HUES64 (cell line): ENCODE measurements at regions not wholly inside any gene's neighbourhood (a gene's known extent, or its start where the extent isn't known, plus 50 kb on each side); places are given as distances from the start of the nearest gene placed in this dataset.

Source experiments
- H3K27ac ChIP-seq: 2 replicates; pipeline ENCODE4 v1.7.0; 2013; ENCODE audit warnings: low read depth, low read length, inconsistent platforms
- H3K27me3 ChIP-seq: 2 replicates; pipeline ENCODE4 v1.6.1; 2013; ENCODE audit warnings: mild to moderate bottlenecking, low read length; ENCODE audit not compliant: insufficient read depth
- H3K36me3 ChIP-seq: 2 replicates; pipeline ENCODE4 v1.6.1; 2013; ENCODE audit warnings: mild to moderate bottlenecking, low read length; ENCODE audit not compliant: insufficient read depth
- H3K4me1 ChIP-seq: 2 replicates; pipeline ENCODE4 v1.6.1; 2013; ENCODE audit warnings: mild to moderate bottlenecking, low read length, moderate library complexity; ENCODE audit not compliant: insufficient read depth
- H3K4me3 ChIP-seq: 2 replicates; pipeline ENCODE4 v1.5.1; 2013; ENCODE audit warnings: mild to moderate bottlenecking, low read length, moderate library complexity
- H3K9ac ChIP-seq: 2 replicates; pipeline ENCODE4 v1.6.1; 2013; ENCODE audit warnings: mild to moderate bottlenecking, low read depth, low read length
- H3K9me3 ChIP-seq: 2 replicates; pipeline ENCODE4 v1.6.1; 2013; ENCODE audit warnings: low read depth, low read length; ENCODE audit not compliant: insufficient read depth
- WGBS: fragments of 150-250, 120-280 bp; methylation state at CpG from one replicate; pipeline ENCODE4 v1.1.7; 2013; ENCODE audit warnings: missing lambda C conversion rate; 5-methylcytosine and 5-hydroxymethylcytosine counted together

DNA sequence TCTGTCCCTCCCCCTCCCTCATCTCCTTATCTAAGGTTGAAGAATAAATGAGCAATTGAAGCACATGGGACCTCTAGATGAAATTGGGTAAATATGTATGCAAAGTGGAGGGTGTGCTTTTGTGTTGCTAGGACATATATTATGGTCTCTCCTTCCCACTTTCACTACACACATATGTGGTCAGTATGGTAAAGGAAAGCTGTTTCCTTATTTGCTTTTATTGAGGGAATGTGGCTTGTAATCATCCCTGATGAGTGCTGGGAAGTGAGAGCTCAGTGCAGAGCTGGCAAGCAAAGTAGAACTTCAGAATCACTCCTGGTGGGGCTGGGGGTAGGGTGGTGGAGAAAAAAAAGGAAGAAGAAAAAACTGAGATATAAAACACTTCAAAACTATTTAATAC lies 189.9 kb upstream of the ATP5MC3 start:
- Histone ChIP-seq H3K36me3 (no peaks in the 10 kb centered on the region), H3K9ac (no peak overlapping the region), H3K27me3 (peaks cover 3% of the 10 kb centered on the region), H3K9me3 (no peaks in the 10 kb centered on the region), H3K4me1 (peaks cover 18% of the 10 kb centered on the region), H3K27ac (no peak overlapping the region), H3K4me3 (no peak overlapping the region)

DNA sequence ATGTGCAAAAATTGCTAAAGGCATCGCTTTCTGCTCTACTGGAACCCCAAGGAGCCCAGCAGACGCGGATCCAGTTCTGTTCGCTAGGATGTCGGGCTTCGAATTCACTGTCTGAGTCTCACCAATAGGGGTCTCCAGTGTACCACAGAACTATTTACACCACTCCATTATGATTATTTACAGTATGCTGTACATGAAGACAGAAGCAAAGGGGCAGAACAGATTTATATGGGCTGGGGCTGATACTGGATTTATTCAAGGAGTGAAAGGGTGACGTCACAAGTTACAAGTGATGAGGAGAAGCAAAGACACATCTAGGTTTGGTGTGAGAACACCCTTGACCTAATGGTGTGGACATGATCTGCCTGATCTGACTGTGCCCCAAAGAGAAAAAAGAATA lies 185.3 kb upstream of the ATP5MC3 start:
- Histone ChIP-seq H3K9ac (no peak overlapping the region), H3K27me3 (peaks cover 15% of the 10 kb centered on the region)
- WGBS, result 14% methylated on average over 7 of the region's 7 CpGs

DNA sequence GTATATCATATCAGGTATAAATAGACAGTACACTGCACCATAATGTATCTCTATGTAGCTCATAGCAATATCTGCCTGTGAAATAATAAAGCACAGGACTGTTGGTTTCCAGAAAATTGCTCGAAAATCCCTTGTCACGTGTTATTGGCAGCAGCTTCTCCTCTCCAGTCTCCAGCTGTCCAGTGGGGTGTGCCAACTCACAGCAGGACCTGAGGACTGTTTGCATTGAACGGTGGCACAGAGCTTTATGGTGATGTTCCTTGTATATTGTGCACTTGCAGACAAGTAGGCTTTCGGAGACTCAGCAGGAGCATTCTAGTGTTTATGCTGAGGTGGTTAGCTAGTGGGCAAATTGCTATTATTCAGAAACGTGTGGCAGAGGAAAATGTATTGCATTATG lies 182.2 kb upstream of the ATP5MC3 start:
- H3K9me3 ChIP-seq, result no peaks in the 10 kb centered on the region
- no peak overlapping the region for H3K9ac ChIP-seq
- H3K27ac ChIP-seq, result no peak overlapping the region
- WGBS, result 85% methylated on average over 4 of the region's 5 CpGs
- H3K27me3 ChIP-seq, result peaks cover 18% of the 10 kb centered on the region
- no peaks in the 10 kb centered on the region for H3K4me1 ChIP-seq
- H3K36me3 ChIP-seq, result no peaks in the 10 kb centered on the region
- H3K4me3 ChIP-seq, result no peak overlapping the region

More for the DNA sequence above, 185.3 kb upstream of the ATP5MC3 start:
- H3K9me3 ChIP-seq, result no peaks in the 10 kb centered on the region
- H3K4me3 ChIP-seq, result no peak overlapping the region
- no peaks in the 10 kb centered on the region for H3K36me3 ChIP-seq
- H3K27ac ChIP-seq, result no peak overlapping the region
- no peaks in the 10 kb centered on the region for H3K4me1 ChIP-seq

DNA sequence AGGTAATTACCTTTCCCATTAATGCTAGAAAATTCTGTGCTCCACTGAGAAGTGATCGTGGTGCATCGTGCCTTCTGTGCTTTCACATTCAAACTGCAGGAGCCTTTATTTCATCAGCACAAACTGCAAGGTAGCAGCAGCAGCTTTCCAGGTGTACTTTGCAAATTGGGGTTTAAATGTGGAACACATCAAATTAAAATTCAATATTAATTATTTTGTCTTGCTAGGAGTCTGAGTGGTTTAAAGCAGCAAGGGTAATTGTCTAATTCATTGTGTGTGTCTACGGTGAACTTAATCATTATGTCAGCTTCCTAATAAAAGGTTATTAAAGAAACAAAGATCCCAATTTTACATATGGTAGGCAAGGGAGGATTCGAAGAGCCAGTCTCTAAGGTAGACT lies 180.8 kb upstream of the ATP5MC3 start:
- 96% methylated on average over 4 of the region's 4 CpGs for WGBS
- H3K27ac ChIP-seq, result no peak overlapping the region
- H3K9ac ChIP-seq, result no peak overlapping the region
- H3K36me3 ChIP-seq, result no peaks in the 10 kb centered on the region
- H3K4me3 ChIP-seq, result no peak overlapping the region
- no peaks in the 10 kb centered on the region for H3K9me3 ChIP-seq
- no peaks in the 10 kb centered on the region for H3K4me1 ChIP-seq
- peaks cover 18% of the 10 kb centered on the region for H3K27me3 ChIP-seq

DNA sequence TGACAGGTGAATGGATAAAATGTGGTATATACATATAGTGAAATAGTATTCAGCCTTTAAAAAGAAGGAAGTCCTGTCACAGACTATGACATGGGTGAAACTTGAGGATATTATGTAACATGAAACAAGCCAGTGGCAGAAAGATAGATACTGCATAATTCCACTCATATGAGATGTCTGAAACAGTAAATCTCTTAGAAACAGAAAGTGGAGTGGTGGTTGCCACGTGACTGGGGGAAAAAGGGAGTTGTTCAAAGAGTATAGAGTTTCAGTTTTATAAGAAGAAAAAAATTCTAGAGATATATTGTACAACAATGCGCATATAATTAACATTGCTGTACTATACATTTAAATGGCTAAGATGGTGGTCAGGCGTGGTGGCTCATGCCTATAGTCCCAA lies 178.2 kb upstream of the ATP5MC3 start:
- Histone ChIP-seq H3K27me3 (peaks cover 2% of the 10 kb centered on the region; the same call in 1 of the 2 replicates), H3K9me3 (no peaks in the 10 kb centered on the region), H3K36me3 (no peaks in the 10 kb centered on the region), H3K4me1 (no peaks in the 10 kb centered on the region), H3K9ac (no peak overlapping the region), H3K27ac (no peak overlapping the region), H3K4me3 (no peak overlapping the region)
- 82% methylated on average over 3 of the region's 3 CpGs for WGBS

DNA sequence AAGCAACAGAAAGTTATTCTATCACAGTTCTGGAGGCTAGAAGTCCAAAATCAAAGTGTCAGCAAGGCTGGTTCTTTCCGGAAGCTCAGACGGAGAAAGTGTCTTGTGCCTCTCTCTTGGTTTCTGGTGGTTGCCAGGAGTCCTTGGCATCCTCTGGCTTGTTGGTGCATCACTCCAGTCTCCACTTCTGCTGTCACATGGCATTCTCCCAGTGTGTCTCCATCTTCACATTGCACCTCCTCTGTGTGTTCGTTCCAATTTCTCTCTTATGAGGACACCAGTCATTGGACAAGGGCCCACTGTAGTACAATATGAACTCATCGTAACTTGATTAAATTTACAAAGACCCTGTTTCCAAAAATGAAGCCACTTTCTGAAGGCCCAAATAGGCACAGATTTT lies 175.4 kb upstream of the ATP5MC3 start:
- Histone ChIP-seq H3K9me3 (no peaks in the 10 kb centered on the region), H3K9ac (no peak overlapping the region), H3K4me3 (no peak overlapping the region), H3K4me1 (no peaks in the 10 kb centered on the region), H3K36me3 (no peaks in the 10 kb centered on the region), H3K27ac (no peak overlapping the region), H3K27me3 (0 out of 2 replicates have a peak, but pooled peaks cover 2% of the 10 kb centered on the region)
- 96% methylated on average over 4 of the region's 4 CpGs for whole genome bisulfite sequencing

DNA sequence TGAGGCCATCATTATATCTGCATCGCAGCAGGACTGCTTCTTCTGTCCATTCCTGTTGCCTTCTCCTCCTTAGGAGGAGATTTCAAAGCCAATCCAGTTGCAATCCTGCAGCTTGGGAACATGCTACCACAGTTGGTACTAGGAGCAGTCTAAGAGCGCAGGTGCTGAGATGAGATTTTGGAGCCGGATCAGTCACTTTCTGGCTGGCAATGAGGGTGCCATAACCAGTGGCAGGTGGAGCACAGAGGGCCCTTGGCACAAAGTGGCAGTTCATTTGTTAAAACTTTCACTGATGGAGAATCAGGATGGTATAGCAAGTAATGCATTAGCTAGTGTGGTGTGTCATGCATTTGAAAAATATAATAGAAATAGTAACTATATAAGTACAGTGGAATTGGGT lies 173.7 kb upstream of the ATP5MC3 start:
- Histone ChIP-seq H3K36me3 (no peaks in the 10 kb centered on the region), H3K4me1 (no peaks in the 10 kb centered on the region), H3K4me3 (no peak overlapping the region), H3K27me3 (no peaks in the 10 kb centered on the region), H3K9ac (no peak overlapping the region), H3K9me3 (no peaks in the 10 kb centered on the region), H3K27ac (no peak overlapping the region)
- WGBS, result 93% methylated on average over 3 of the region's 3 CpGs

DNA sequence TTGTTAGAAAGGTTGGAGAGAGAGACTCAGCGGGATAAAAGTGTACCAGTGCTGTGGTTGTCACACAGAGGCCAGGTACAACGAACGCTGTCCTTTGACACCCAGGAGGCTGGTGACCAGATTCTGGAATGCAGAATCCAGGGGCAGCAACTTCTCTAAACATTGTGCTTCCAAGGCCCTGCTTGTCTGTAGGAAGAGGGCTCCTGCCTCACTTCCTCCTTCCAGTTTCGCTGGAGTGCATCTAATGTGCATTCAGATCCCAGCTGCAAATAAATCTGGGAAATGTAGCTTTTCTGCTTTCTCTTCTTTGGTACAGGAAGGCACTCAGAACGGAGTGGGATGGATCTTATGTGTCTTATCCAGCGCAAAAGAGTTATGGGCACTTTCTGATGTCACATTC lies 171.8 kb upstream of the ATP5MC3 start:
- Histone ChIP-seq H3K27ac (no peak overlapping the region), H3K9ac (no peak overlapping the region), H3K4me3 (no peak overlapping the region), H3K4me1 (no peaks in the 10 kb centered on the region), H3K27me3 (peaks cover 3% of the 10 kb centered on the region; the same call in 1 of the 2 replicates), H3K36me3 (no peaks in the 10 kb centered on the region), H3K9me3 (no peaks in the 10 kb centered on the region)
- WGBS, result 94% methylated on average over 6 of the region's 6 CpGs

DNA sequence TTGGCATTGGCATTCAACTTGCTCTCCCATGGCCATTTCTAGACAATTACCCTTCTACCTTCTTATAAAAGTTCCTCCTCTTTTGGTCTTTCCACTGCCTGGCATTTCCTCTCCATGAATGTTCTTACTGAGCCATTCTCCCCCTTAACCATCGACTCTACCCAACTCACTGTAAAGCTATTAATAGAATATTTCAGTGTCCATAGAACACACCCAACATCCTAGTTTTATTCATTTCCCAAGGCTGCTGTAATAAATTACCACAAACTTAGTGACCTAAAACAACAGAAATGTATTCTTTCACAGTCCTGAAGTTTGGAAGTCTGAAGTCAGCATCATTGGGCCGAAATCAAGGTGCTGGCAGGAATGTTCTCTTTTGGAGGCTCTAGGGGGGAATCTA lies 170.0 kb upstream of the ATP5MC3 start:
- 94% methylated on average over 2 of the region's 2 CpGs for WGBS
- no peak overlapping the region for H3K4me3 ChIP-seq
- no peaks in the 10 kb centered on the region for H3K9me3 ChIP-seq
- H3K36me3 ChIP-seq, result no peaks in the 10 kb centered on the region
- H3K27ac ChIP-seq, result no peak overlapping the region
- no peaks in the 10 kb centered on the region for H3K4me1 ChIP-seq
- no peak overlapping the region for H3K9ac ChIP-seq
- H3K27me3 ChIP-seq, result peaks cover 3% of the 10 kb centered on the region; the same call in 1 of the 2 replicates

DNA sequence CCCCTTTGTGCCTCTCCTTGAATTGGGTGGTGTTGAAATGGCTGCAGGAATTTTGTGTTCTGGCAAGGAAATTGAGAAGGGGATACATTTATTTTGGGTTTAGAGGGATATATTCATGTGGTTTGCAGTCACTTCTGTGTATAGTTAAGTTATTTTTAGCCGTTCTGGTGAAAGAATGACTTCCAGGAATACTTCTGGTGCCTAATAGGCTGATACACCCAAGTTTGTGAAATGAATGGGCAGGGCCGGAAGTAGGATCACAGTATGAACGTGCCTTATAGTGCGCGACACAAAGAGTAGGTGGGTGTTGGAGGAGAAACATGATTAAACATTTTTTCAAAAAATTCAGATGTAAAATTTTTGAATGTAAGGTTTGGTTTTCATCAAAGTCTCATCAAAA lies 168.6 kb upstream of the ATP5MC3 start:
- WGBS, result 96% methylated on average over 5 of the region's 5 CpGs
- H3K36me3 ChIP-seq, result no peaks in the 10 kb centered on the region
- H3K4me3 ChIP-seq, result no peak overlapping the region
- H3K4me1 ChIP-seq, result no peaks in the 10 kb centered on the region
- H3K27ac ChIP-seq, result no peak overlapping the region
- H3K9ac ChIP-seq, result no peak overlapping the region
- H3K27me3 ChIP-seq, result peaks cover 3% of the 10 kb centered on the region; the same call in 1 of the 2 replicates
- no peaks in the 10 kb centered on the region for H3K9me3 ChIP-seq

DNA sequence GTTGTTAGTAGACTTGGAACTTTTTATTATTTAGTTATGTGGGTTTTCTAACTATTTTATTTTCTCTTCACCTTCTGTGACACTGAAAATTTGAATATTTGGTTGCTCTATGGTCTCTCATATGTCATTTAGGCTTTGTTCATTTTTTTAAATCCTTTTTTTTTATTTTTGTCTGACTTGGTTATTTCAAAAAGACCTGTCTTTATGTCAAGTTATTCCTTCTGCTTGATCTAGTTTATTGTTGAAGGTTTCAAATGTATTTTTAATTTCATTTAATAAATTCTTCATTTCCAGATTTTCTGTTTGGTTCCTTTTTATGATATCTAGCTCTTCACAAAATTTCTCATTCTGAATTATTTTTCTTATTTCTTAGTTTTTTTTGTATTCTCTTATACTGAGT lies 160.6 kb upstream of the ATP5MC3 start:
- Histone ChIP-seq H3K9me3 (no peaks in the 10 kb centered on the region), H3K27me3 (no peaks in the 10 kb centered on the region), H3K36me3 (no peaks in the 10 kb centered on the region), H3K4me1 (no peaks in the 10 kb centered on the region), H3K27ac (no peak overlapping the region), H3K9ac (no peak overlapping the region), H3K4me3 (no peak overlapping the region)

DNA sequence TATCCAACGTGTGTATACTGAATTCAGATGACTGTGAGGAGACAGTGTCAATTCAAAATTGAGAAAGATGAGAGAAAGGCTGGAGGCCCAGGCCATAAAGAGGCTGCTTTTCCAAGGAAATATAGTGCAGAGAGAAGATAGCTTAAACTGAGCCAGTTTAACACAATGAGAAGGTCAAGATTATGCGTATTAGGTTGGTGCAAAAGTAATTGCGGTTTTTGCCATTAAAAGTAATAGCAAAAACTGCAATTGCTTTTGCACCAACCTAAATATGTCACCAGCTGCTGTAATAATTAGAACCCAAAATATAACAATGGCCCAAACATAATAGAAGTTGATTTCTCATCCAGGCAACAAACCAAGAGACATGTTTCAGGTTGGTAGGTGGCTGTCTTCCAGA lies 148.7 kb upstream of the ATP5MC3 start:
- no peaks in the 10 kb centered on the region for H3K4me1 ChIP-seq
- no peaks in the 10 kb centered on the region for H3K36me3 ChIP-seq
- no peak overlapping the region for H3K9ac ChIP-seq
- H3K27ac ChIP-seq, result no peak overlapping the region
- H3K4me3 ChIP-seq, result no peak overlapping the region
- H3K9me3 ChIP-seq, result peaks cover 20% of the 10 kb centered on the region
- H3K27me3 ChIP-seq, result no peaks in the 10 kb centered on the region
- 89% methylated on average over 3 of the region's 3 CpGs for WGBS
